GM23338 (cell line): ENCODE measurements at regions not wholly inside any gene's neighbourhood (a gene's known extent, or its start where the extent isn't known, plus 50 kb on each side); places are given as distances from the start of the nearest gene placed in this dataset.

Experiments
- ATAC-seq: fragments of 200-7000 bp; cut with Tn5 transposase; 3 replicates; pipeline ENCODE4 v1.9.1; 2020
- DNase-seq: peaks from one replicate; pipeline ENCODE4 v3.0.0-alpha.2; 2015; ENCODE audit warnings: low spot score
- H2AFZ ChIP-seq: fragments of 200-600 bp; sonication (generic); 2 replicates; pipeline ENCODE4 v1.8.0; 2016; ENCODE audit warnings: antibody characterized with exemption, mild to moderate bottlenecking, moderate library complexity
- H3F3A ChIP-seq: fragments of 200-600 bp; sonication (generic); replicated peaks from 2 replicates; pipeline ENCODE4 v1.8.0; 2017; ENCODE audit warnings: antibody characterized with exemption, mixed run types, low read depth
- H3K27ac ChIP-seq: fragments of 200-600 bp; sonication (generic); 2 replicates; pipeline ENCODE4 v1.6.1; 2016; ENCODE audit warnings: low read depth
- H3K27me3 ChIP-seq: fragments of 200-600 bp; sonication (generic); 2 replicates; pipeline ENCODE4 v1.8.0; 2016; ENCODE audit warnings: mild to moderate bottlenecking, mixed run types, moderate library complexity; ENCODE audit not compliant: insufficient read depth
- H3K36me3 ChIP-seq: fragments of 200-600 bp; sonication (generic); 2 replicates; pipeline ENCODE4 v1.8.0; 2016; ENCODE audit warnings: mild to moderate bottlenecking; ENCODE audit not compliant: insufficient read depth
- H3K4me1 ChIP-seq: fragments of 200-600 bp; sonication (generic); 2 replicates; pipeline ENCODE4 v1.8.0; 2016; ENCODE audit warnings: mild to moderate bottlenecking, moderate library complexity; ENCODE audit not compliant: insufficient read depth
- H3K4me2 ChIP-seq: fragments of 200-600 bp; sonication (generic); 2 replicates; pipeline ENCODE4 v1.7.1; 2017; ENCODE audit warnings: mixed run types
- H3K4me3 ChIP-seq: fragments of 200-600 bp; sonication (generic); 2 replicates; pipeline ENCODE4 v1.6.1; 2016; ENCODE audit warnings: mixed run types
- H3K79me2 ChIP-seq: fragments of 200-600 bp; sonication (generic); replicated peaks from 2 replicates; pipeline ENCODE4 v1.8.0; 2017; ENCODE audit warnings: mild to moderate bottlenecking; ENCODE audit not compliant: insufficient read depth
- H3K9me2 ChIP-seq: fragments of 200-600 bp; sonication (generic); 2 replicates; pipeline ENCODE4 v1.8.0; 2017; ENCODE audit not compliant: insufficient read depth
- H4K20me1 ChIP-seq: fragments of 200-600 bp; sonication (generic); replicated peaks from 2 replicates; pipeline ENCODE4 v1.8.0; 2017; ENCODE audit warnings: mild to moderate bottlenecking; ENCODE audit not compliant: insufficient read depth
- H3K27ac Mint-ChIP-seq: 2 replicates; pipeline ENCODE4 v1.8.0; 2020; ENCODE audit warnings: inconsistent platforms, mild to moderate bottlenecking, moderate library complexity, mixed read lengths
- H3K27me3 Mint-ChIP-seq: 3 replicates; pipeline ENCODE4 v1.8.0; 2022; ENCODE audit warnings: low read depth, mild to moderate bottlenecking, moderate library complexity, mixed read lengths, inconsistent platforms; ENCODE audit not compliant: insufficient read depth, poor library complexity
- H3K36me3 Mint-ChIP-seq: 3 replicates; pipeline ENCODE4 v1.8.0; 2021; ENCODE audit warnings: low read depth, mild to moderate bottlenecking, inconsistent platforms, moderate library complexity, mixed read lengths
- H3K4me1 Mint-ChIP-seq: 3 replicates; pipeline ENCODE4 v1.8.0; 2020; ENCODE audit warnings: mild to moderate bottlenecking, inconsistent platforms, mixed read lengths
- H3K4me3 Mint-ChIP-seq: 3 replicates; pipeline ENCODE4 v1.8.0; 2021; ENCODE audit warnings: moderate library complexity, mild to moderate bottlenecking, inconsistent platforms, mixed read lengths
- H3K9me3 Mint-ChIP-seq: 3 replicates; pipeline ENCODE4 v1.8.0; 2020; ENCODE audit warnings: moderate library complexity, mild to moderate bottlenecking, inconsistent platforms, mixed read lengths
- CREB1 ChIP-seq: fragments of 250-450 bp; sonication (Bioruptor Pico); IDR thresholded peaks from 2 replicates; pipeline ENCODE4 v1.5.0; 2020; ENCODE audit warnings: low read depth, mild to moderate bottlenecking, moderate library complexity
- EZH2 ChIP-seq: fragments of 200-600 bp; sonication (generic); IDR thresholded peaks from one replicate; pipeline ENCODE4 v1.8.0; 2017; ENCODE audit warnings: antibody characterized with exemption, mild to moderate bottlenecking, low read depth; ENCODE audit not compliant: unreplicated experiment
- EZH2phosphoT487 ChIP-seq: fragments of 200-600 bp; sonication (generic); IDR thresholded peaks from one replicate; pipeline ENCODE4 v1.8.1; 2018; ENCODE audit warnings: antibody characterized with exemption; ENCODE audit not compliant: unreplicated experiment
- POLR2AphosphoS5 ChIP-seq: IDR thresholded peaks from 2 replicates; pipeline ENCODE4 v1.6.1; 2016; ENCODE audit warnings: antibody characterized with exemption, low read depth
- ZNF114 ChIP-seq: fragments of 250-450 bp; sonication (Bioruptor Pico); IDR thresholded peaks from 2 replicates; pipeline ENCODE4 v1.5.0; 2020; ENCODE audit warnings: mild to moderate bottlenecking, moderate library complexity
- ZNF331 ChIP-seq: fragments of 250-450 bp; sonication (Bioruptor Pico); IDR thresholded peaks from 2 replicates; pipeline ENCODE4 v1.5.0; 2020; ENCODE audit warnings: low read depth, mild to moderate bottlenecking, moderate library complexity
- TF ChIP-seq, protein P1 (sequence below), 2 experiments: fragments of 200-600 bp in 1 of 2; sonication (generic) in 1 of 2; conservative IDR thresholded peaks; 2 replicates each; pipeline versions ENCODE4 v1.5.1 to v1.6.1; 2016 to 2017; ENCODE audit warnings: antibody characterized with exemption in 2 of 2, low read depth in 2 of 2, mild to moderate bottlenecking in 2 of 2, moderate library complexity in 1 of 2

DNA sequence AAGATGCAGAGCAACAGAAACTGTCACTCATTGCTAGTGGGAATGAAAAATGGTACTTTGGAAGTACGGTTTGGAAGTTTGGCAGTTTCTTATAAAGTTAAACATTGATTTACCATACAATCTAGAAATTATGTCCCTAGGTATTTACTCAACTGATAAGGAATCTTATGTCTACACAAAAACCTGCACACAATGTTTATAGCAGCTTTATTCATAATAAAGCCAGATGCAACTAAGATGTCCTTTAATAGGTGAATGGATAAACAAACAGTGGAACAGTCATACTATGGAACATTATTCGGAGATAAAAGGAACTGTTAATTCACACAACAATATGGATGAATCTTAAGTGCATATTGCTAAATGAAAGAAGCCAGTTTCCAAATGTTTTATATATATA, 96.2 kb upstream of the SIRPA start:
- Histone ChIP-seq H3K9me2 (no peaks in the 10 kb centered on the region), H3K27me3 (peaks cover 25% of the 10 kb centered on the region), H3K36me3 (no peaks in the 10 kb centered on the region), H3K4me2 (no peak overlapping the region), H3K4me3 (no peak overlapping the region), H4K20me1 (no peaks in the 10 kb centered on the region), H2AFZ (no peak overlapping the region), H3K79me2 (no peaks in the 10 kb centered on the region), H3F3A (peaks cover 2% of the 10 kb centered on the region; the same call in 1 of the 2 replicates), H3K27ac (no peak overlapping the region), H3K4me1 (peaks cover 12% of the 10 kb centered on the region)
- peaks cover 21% of the 10 kb centered on the region for H3K4me1 Mint-ChIP-seq
- no peak overlapping the region for H3K4me3 Mint-ChIP-seq
- H3K27me3 Mint-ChIP-seq = peaks cover 17% of the 10 kb centered on the region
- H3K9me3 Mint-ChIP-seq = no peaks in the 10 kb centered on the region
- ATAC-seq = no peak
- no peak for DNase-seq
- H3K27ac Mint-ChIP-seq = no peak overlapping the region
- TF ChIP-seq ZNF114 (CRISPR knock-in tag) (no peak), EZH2 (no peak), EZH2phosphoT487 (no peak), POLR2AphosphoS5 (no peak), CREB1 (no peak), ZNF331 (CRISPR knock-in tag) (no peak)
- TF ChIP-seq, protein P1, sequence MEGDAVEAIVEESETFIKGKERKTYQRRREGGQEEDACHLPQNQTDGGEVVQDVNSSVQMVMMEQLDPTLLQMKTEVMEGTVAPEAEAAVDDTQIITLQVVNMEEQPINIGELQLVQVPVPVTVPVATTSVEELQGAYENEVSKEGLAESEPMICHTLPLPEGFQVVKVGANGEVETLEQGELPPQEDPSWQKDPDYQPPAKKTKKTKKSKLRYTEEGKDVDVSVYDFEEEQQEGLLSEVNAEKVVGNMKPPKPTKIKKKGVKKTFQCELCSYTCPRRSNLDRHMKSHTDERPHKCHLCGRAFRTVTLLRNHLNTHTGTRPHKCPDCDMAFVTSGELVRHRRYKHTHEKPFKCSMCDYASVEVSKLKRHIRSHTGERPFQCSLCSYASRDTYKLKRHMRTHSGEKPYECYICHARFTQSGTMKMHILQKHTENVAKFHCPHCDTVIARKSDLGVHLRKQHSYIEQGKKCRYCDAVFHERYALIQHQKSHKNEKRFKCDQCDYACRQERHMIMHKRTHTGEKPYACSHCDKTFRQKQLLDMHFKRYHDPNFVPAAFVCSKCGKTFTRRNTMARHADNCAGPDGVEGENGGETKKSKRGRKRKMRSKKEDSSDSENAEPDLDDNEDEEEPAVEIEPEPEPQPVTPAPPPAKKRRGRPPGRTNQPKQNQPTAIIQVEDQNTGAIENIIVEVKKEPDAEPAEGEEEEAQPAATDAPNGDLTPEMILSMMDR (conservative IDR thresholded peaks at IDR 0.05; ENCODE audit: low read depth in 2 of 2) = no peak
- H3K36me3 Mint-ChIP-seq = no peaks in the 10 kb centered on the region

DNA sequence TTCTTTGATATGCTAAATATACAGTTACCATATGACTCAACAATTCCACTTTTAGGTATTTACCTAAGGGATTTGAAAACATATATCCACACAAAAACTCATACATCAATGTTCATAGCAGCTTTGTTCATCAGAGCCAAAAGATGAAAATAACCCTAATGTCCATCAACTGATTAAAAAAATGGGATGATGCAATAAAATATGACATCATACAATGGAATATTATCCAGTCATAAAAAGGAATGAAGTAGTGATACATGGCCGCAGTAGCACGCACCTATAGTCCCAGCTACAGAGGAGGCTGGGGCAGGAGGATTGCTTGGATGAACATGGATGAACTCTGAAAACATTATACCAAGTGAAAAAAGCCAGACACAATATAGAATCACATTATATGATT, 101.4 kb upstream of the SIRPA start:
- no peaks in the 10 kb centered on the region for H3K27me3 Mint-ChIP-seq
- no peaks in the 10 kb centered on the region for H3K36me3 Mint-ChIP-seq

More for the DNA sequence above, 101.4 kb upstream of the SIRPA start:
- H3K36me3 ChIP-seq = no peaks in the 10 kb centered on the region
- no peaks in the 10 kb centered on the region for H3F3A ChIP-seq
- Mint-ChIP-seq H3K9me3 (no peaks in the 10 kb centered on the region), H3K27ac (no peak overlapping the region), H3K4me3 (no peak overlapping the region), H3K4me1 (peaks cover 8% of the 10 kb centered on the region)
- no peak overlapping the region for H2AFZ ChIP-seq
- H3K27ac ChIP-seq = no peak overlapping the region
- no peaks in the 10 kb centered on the region for H4K20me1 ChIP-seq
- no peak overlapping the region for H3K4me2 ChIP-seq
- TF ChIP-seq, protein P1 (conservative IDR thresholded peaks at IDR 0.05; ENCODE audit: low read depth in 2 of 2) = no peak
- no peak overlapping the region for H3K4me3 ChIP-seq
- H3K79me2 ChIP-seq = no peaks in the 10 kb centered on the region
- ATAC-seq (no peak), DNase-seq (no peak)
- H3K27me3 ChIP-seq = no peaks in the 10 kb centered on the region
- peaks cover 4% of the 10 kb centered on the region for H3K4me1 ChIP-seq
- no peaks in the 10 kb centered on the region for H3K9me2 ChIP-seq
